ENCODE measurements at regions not wholly inside any gene's neighbourhood (a gene's known extent, or its start where the extent isn't known, plus 50 kb on each side); places are given as distances from the start of the nearest gene placed in this dataset.

- TF ChIP-seq CTCF (IDR thresholded peaks at IDR 0.05) (no peak), EZH2phosphoT487 (IDR thresholded peaks at IDR 0.05) (no peak)
Measured at GRCh38 chr3:76387000-76387399, 601.7 kb upstream of the ZNF717 start.
